Dedifferentiated amniotic fluid mesenchymal stem cell (primary cell): ENCODE measurements at regions not wholly inside any gene's neighbourhood (a gene's known extent, or its start where the extent isn't known, plus 50 kb on each side); places are given as distances from the start of the nearest gene placed in this dataset.

Source experiments
- DNase-seq: peaks from one replicate; pipeline ENCODE4 v3.0.0-alpha.2; 2016; ENCODE audit errors: extremely low spot score

GRCh38 chr18:68525091-68525490 is 189.8 kb downstream of the TMX3 start:
- DNase-seq = no peak

GRCh38 chr18:68520406-68521075 is 194.4 kb downstream of the TMX3 start:
- no peak for DNase-seq

GRCh38 chr18:68519336-68519735 is 195.6 kb downstream of the TMX3 start:
- no peak for DNase-seq

GRCh38 chr18:68509902-68510301 is 205.0 kb downstream of the TMX3 start:
- no peak for DNase-seq

- no peak for DNase-seq
Observed at GRCh38 chr18:68507781-68508180, 207.1 kb downstream of the TMX3 start.

GRCh38 chr18:68505178-68505574 is 209.7 kb downstream of the TMX3 start:
- no peak for DNase-seq

- DNase-seq = no peak
Observed at GRCh38 chr18:68504441-68505177, 210.3 kb downstream of the TMX3 start.

- no peak for DNase-seq
Observed at GRCh38 chr18:68500556-68500955, 214.4 kb downstream of the TMX3 start.

GRCh38 chr18:68499141-68499540 is 215.8 kb downstream of the TMX3 start:
- DNase-seq = no peak

GRCh38 chr18:68498636-68499035 is 216.3 kb downstream of the TMX3 start:
- no peak for DNase-seq

GRCh38 chr18:68498185-68498584 is 216.7 kb downstream of the TMX3 start:
- no peak for DNase-seq

- peak; percentile 96 for DNase-seq
Observed at GRCh38 chr18:68494802-68495581, 219.9 kb downstream of the TMX3 start.

- DNase-seq = no peak
Observed at GRCh38 chr18:68489013-68489792, 225.7 kb downstream of the TMX3 start.

- no peak for DNase-seq
Observed at GRCh38 chr18:68484241-68484640, 230.7 kb downstream of the TMX3 start.

GRCh38 chr18:68482815-68483214 is 232.1 kb downstream of the TMX3 start:
- DNase-seq = no peak

GRCh38 chr18:68480196-68480595 is 234.7 kb downstream of the TMX3 start:
- no peak for DNase-seq

GRCh38 chr18:68478246-68478645 is 236.7 kb downstream of the TMX3 start:
- no peak for DNase-seq

GRCh38 chr18:68475883-68476282 is 239.0 kb downstream of the TMX3 start:
- no peak for DNase-seq

GRCh38 chr18:68472701-68473295 is 242.1 kb downstream of the TMX3 start:
- no peak for DNase-seq

GRCh38 chr18:68469049-68469625 is 245.8 kb downstream of the TMX3 start:
- no peak for DNase-seq

GRCh38 chr18:68467957-68468356 is 247.0 kb downstream of the TMX3 start:
- DNase-seq = no peak
